ENCODE measurements at regions not wholly inside any gene's neighbourhood (a gene's known extent, or its start where the extent isn't known, plus 50 kb on each side); places are given as distances from the start of the nearest gene placed in this dataset.

- TF ChIP-seq CTCF (IDR thresholded peaks at IDR 0.05; ENCODE audit: poor library complexity, severe bottlenecking) = no peak
- ATAC-seq (ENCODE audit: low read depth) (no peak), DNase-seq (ENCODE audit: low spot score) (no peak)
- Histone ChIP-seq H3K9me3 (ENCODE audit: severe bottlenecking) (no peaks in the 10 kb centered on the region), H3K36me3 (ENCODE audit: low read depth) (no peaks in the 10 kb centered on the region), H3K4me1 (ENCODE audit: insufficient read depth, poor library complexity, severe bottlenecking) (no peaks in the 10 kb centered on the region), H3K27ac (ENCODE audit: poor library complexity, severe bottlenecking) (no peak overlapping the region), H3K4me3 (ENCODE audit: severe bottlenecking) (no peak overlapping the region), H3K27me3 (ENCODE audit: insufficient read depth, poor library complexity, severe bottlenecking) (no peaks in the 10 kb centered on the region)
Observed at GRCh38 chrX:5031792-5032191, 1196.9 kb downstream of the NLGN4X start.

- DNase-seq (ENCODE audit: low spot score) (no peak), ATAC-seq (ENCODE audit: low read depth) (no peak)
- H3K36me3 ChIP-seq (ENCODE audit: low read depth) = no peaks in the 10 kb centered on the region
- TF ChIP-seq CTCF (IDR thresholded peaks at IDR 0.05; ENCODE audit: poor library complexity, severe bottlenecking) = no peak
- no peak overlapping the region for H3K27ac ChIP-seq (ENCODE audit: poor library complexity, severe bottlenecking)
- no peaks in the 10 kb centered on the region for H3K4me1 ChIP-seq (ENCODE audit: insufficient read depth, poor library complexity, severe bottlenecking)
- no peaks in the 10 kb centered on the region for H3K9me3 ChIP-seq (ENCODE audit: severe bottlenecking)
- H3K4me3 ChIP-seq (ENCODE audit: severe bottlenecking) = no peak overlapping the region
- no peaks in the 10 kb centered on the region for H3K27me3 ChIP-seq (ENCODE audit: insufficient read depth, poor library complexity, severe bottlenecking)
Observed at GRCh38 chrX:5015451-5015850, 1213.2 kb downstream of the NLGN4X start.

GRCh38 chrX:4994855-4995254 is 1233.8 kb downstream of the NLGN4X start:
- Histone ChIP-seq H3K9me3 (ENCODE audit: severe bottlenecking) (no peaks in the 10 kb centered on the region), H3K27me3 (ENCODE audit: insufficient read depth, poor library complexity, severe bottlenecking) (no peaks in the 10 kb centered on the region), H3K36me3 (ENCODE audit: low read depth) (no peaks in the 10 kb centered on the region), H3K4me1 (ENCODE audit: insufficient read depth, poor library complexity, severe bottlenecking) (no peaks in the 10 kb centered on the region), H3K27ac (ENCODE audit: poor library complexity, severe bottlenecking) (no peak overlapping the region), H3K4me3 (ENCODE audit: severe bottlenecking) (no peak overlapping the region)
- DNase-seq (ENCODE audit: low spot score) (no peak), ATAC-seq (ENCODE audit: low read depth) (no peak)
- TF ChIP-seq CTCF (IDR thresholded peaks at IDR 0.05; ENCODE audit: poor library complexity, severe bottlenecking) = no peak

- no peaks in the 10 kb centered on the region for H3K4me1 ChIP-seq (ENCODE audit: insufficient read depth, poor library complexity, severe bottlenecking)
- no peak for DNase-seq (ENCODE audit: low spot score)
- no peaks in the 10 kb centered on the region for H3K9me3 ChIP-seq (ENCODE audit: severe bottlenecking)
- H3K27ac ChIP-seq (ENCODE audit: poor library complexity, severe bottlenecking) = no peak overlapping the region
- no peaks in the 10 kb centered on the region for H3K27me3 ChIP-seq (ENCODE audit: insufficient read depth, poor library complexity, severe bottlenecking)
- ATAC-seq (ENCODE audit: low read depth) = no peak
- no peaks in the 10 kb centered on the region for H3K36me3 ChIP-seq (ENCODE audit: low read depth)
- no peak for TF ChIP-seq CTCF (IDR thresholded peaks at IDR 0.05; ENCODE audit: poor library complexity, severe bottlenecking)
- no peak overlapping the region for H3K4me3 ChIP-seq (ENCODE audit: severe bottlenecking)
Observed at GRCh38 chrX:4978613-4979012, 1250.1 kb downstream of the NLGN4X start.

- H3K27ac ChIP-seq (ENCODE audit: poor library complexity, severe bottlenecking) = no peak overlapping the region
Observed at GRCh38 chrX:4971646-4972045, 1257.0 kb downstream of the NLGN4X start.

More at GRCh38 chrX:4971646-4972045, 1257.0 kb downstream of the NLGN4X start:
- no peaks in the 10 kb centered on the region for H3K27me3 ChIP-seq (ENCODE audit: insufficient read depth, poor library complexity, severe bottlenecking)
- DNase-seq (ENCODE audit: low spot score) (no peak), ATAC-seq (ENCODE audit: low read depth) (no peak)
- no peaks in the 10 kb centered on the region for H3K9me3 ChIP-seq (ENCODE audit: severe bottlenecking)
- H3K4me1 ChIP-seq (ENCODE audit: insufficient read depth, poor library complexity, severe bottlenecking) = no peaks in the 10 kb centered on the region
- H3K36me3 ChIP-seq (ENCODE audit: low read depth) = no peaks in the 10 kb centered on the region
- H3K4me3 ChIP-seq (ENCODE audit: severe bottlenecking) = no peak overlapping the region
- no peak for TF ChIP-seq CTCF (IDR thresholded peaks at IDR 0.05; ENCODE audit: poor library complexity, severe bottlenecking)

All from RWPE2 (cell line).